ENCODE measurements at regions not wholly inside any gene's neighbourhood (a gene's known extent, or its start where the extent isn't known, plus 50 kb on each side); places are given as distances from the start of the nearest gene placed in this dataset.

DNA sequence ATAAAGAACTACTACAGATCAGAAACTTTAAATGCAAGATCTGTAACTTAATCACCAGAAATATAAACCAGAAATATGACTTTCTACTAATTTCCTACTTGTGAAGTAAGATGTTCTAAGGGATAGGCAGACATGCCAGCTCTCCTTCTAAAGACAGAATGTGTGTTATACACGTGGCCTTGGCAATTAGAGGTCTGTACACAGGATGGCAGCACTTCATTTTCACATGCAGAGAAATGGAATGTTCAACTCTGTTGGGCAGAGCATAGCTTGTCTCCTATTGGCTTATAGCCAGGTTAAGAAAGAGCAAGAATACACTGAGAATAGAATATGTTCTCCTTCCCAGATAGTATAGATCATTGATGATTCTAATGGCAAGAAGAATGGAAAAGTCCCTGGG is 403.8 kb downstream of the DAD1 start:
- FAIRE-seq (no peak), DNase-seq (ENCODE audit: low read depth in 1 of 2, low spot score in 1 of 2) (no peak), ATAC-seq (no peak)
- H3K4me2 ChIP-seq = no peak overlapping the region
- ChIA-PET CTCF (no interaction called here), POLR2A (no interaction called here)
- H3K4me3 ChIP-seq = no peak overlapping the region
- TF ChIP-seq, protein P1, sequence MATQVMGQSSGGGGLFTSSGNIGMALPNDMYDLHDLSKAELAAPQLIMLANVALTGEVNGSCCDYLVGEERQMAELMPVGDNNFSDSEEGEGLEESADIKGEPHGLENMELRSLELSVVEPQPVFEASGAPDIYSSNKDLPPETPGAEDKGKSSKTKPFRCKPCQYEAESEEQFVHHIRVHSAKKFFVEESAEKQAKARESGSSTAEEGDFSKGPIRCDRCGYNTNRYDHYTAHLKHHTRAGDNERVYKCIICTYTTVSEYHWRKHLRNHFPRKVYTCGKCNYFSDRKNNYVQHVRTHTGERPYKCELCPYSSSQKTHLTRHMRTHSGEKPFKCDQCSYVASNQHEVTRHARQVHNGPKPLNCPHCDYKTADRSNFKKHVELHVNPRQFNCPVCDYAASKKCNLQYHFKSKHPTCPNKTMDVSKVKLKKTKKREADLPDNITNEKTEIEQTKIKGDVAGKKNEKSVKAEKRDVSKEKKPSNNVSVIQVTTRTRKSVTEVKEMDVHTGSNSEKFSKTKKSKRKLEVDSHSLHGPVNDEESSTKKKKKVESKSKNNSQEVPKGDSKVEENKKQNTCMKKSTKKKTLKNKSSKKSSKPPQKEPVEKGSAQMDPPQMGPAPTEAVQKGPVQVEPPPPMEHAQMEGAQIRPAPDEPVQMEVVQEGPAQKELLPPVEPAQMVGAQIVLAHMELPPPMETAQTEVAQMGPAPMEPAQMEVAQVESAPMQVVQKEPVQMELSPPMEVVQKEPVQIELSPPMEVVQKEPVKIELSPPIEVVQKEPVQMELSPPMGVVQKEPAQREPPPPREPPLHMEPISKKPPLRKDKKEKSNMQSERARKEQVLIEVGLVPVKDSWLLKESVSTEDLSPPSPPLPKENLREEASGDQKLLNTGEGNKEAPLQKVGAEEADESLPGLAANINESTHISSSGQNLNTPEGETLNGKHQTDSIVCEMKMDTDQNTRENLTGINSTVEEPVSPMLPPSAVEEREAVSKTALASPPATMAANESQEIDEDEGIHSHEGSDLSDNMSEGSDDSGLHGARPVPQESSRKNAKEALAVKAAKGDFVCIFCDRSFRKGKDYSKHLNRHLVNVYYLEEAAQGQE (IDR thresholded peaks at IDR 0.05) = no peak
- TF ChIP-seq ZSCAN20 (CRISPR knock-in tag; IDR thresholded peaks at IDR 0.05) = no peak
- no peak for TF ChIP-seq HOXA7 (CRISPR knock-in tag; IDR thresholded peaks at IDR 0.05)
- no peak for TF ChIP-seq EP300 (IDR thresholded peaks at IDR 0.05)
- TF ChIP-seq, protein P2, sequence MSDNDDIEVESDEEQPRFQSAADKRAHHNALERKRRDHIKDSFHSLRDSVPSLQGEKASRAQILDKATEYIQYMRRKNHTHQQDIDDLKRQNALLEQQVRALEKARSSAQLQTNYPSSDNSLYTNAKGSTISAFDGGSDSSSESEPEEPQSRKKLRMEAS (IDR thresholded peaks at IDR 0.05) = no peak
- no peak for TF ChIP-seq CEBPB (IDR thresholded peaks at IDR 0.05)
- no peak for TF ChIP-seq BHLHE40 (IDR thresholded peaks at IDR 0.05; ENCODE audit: low read depth, low read length)
- no peak for TF ChIP-seq KDM1A (IDR thresholded peaks at IDR 0.05; ENCODE audit: low read depth)
- TF ChIP-seq CBX8 (IDR thresholded peaks at IDR 0.05) = no peak
- TF ChIP-seq, protein P3, sequence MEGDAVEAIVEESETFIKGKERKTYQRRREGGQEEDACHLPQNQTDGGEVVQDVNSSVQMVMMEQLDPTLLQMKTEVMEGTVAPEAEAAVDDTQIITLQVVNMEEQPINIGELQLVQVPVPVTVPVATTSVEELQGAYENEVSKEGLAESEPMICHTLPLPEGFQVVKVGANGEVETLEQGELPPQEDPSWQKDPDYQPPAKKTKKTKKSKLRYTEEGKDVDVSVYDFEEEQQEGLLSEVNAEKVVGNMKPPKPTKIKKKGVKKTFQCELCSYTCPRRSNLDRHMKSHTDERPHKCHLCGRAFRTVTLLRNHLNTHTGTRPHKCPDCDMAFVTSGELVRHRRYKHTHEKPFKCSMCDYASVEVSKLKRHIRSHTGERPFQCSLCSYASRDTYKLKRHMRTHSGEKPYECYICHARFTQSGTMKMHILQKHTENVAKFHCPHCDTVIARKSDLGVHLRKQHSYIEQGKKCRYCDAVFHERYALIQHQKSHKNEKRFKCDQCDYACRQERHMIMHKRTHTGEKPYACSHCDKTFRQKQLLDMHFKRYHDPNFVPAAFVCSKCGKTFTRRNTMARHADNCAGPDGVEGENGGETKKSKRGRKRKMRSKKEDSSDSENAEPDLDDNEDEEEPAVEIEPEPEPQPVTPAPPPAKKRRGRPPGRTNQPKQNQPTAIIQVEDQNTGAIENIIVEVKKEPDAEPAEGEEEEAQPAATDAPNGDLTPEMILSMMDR (IDR thresholded peaks at IDR 0.05) = no peak
- TF ChIP-seq FOXS1 (CRISPR knock-in tag; IDR thresholded peaks at IDR 0.05) = no peak
- TF ChIP-seq TFCP2L1 (CRISPR knock-in tag; IDR thresholded peaks at IDR 0.05) = no peak
- no peak for TF ChIP-seq EHMT2 (IDR thresholded peaks at IDR 0.05; ENCODE audit: low read depth)
- TF ChIP-seq NR3C1 (IDR thresholded peaks at IDR 0.05) = no peak
- H3K9me3 ChIP-seq = no peaks in the 10 kb centered on the region
- H3K27ac ChIP-seq = no peak overlapping the region
- no peaks in the 10 kb centered on the region for H3K4me1 ChIP-seq
- WGBS (ENCODE audit: missing lambda C conversion rate) = 0% methylated on average over 1 of the region's 1 CpG

DNA sequence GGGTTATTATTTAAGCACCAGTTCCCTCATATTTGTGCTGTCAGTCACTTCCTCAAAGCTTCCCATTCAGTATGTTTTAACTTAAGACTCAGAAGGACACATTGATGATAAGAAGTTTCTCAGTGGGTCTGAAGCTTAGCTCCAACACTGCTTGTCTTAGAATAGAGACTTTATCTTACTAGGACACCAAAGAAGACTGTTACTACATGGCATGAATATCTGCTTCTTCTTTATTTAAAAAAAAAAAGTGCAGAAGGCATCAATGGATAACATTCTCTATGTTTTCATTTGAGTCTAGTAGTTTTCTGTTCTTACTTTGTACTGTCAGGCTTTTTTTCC is 404.2 kb downstream of the DAD1 start:
- POLR2A ChIA-PET = no interaction called here
- FAIRE-seq (no peak), ATAC-seq (no peak)

DNA sequence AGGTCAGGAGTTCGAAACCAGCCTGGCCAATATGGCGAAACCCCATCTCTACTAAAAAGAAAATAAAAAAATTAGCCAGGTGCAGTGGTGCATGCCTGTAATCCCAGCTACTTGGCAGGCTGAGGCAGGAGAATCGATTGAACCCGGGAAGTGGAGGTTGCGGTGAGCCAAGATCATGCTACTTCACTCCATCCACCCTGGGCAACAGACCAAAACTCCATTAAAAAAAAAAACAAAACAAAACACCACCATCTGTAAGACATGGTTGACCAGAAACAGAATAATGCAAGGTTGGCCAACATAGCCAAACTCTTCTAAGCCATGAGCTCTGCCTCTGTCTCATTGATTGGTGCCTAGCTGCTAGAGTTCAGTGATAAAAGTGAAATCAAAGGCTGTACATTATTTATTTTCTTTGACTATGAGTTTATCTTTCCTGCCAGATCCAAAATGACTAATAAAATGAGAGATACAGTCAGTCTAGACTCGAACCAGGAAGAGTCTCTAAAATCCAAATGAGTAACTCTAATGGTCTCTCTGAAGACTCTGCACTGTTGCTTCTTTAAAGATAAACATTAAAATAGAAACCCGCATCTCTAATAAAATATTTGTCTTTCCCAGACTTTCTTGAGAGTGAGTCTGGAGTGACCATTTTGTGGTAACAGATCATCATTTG is 404.7 kb downstream of the DAD1 start:
- Histone ChIP-seq H3K27ac (no peak overlapping the region), H3K4me1 (no peaks in the 10 kb centered on the region), H3K4me2 (no peak overlapping the region), H3K9me3 (no peaks in the 10 kb centered on the region), H3K4me3 (no peak overlapping the region)
- ATAC-seq (no peak), FAIRE-seq (no peak), DNase-seq (ENCODE audit: low read depth in 1 of 2, low spot score in 1 of 2) (no peak)
- WGBS (ENCODE audit: missing lambda C conversion rate) = 25% methylated on average over 7 of the region's 7 CpGs
- ChIA-PET CTCF (no interaction called here), POLR2A (no interaction called here)
- TF ChIP-seq POLR2AphosphoS2 (conservative IDR thresholded peaks at IDR 0.05; ENCODE audit: low read length) (no peak), RNF2 (IDR thresholded peaks at IDR 0.05; ENCODE audit: borderline replicate concordance, low read depth) (no peak), ZC3H11A (IDR thresholded peaks at IDR 0.05) (no peak), HOXB13 (CRISPR knock-in tag; IDR thresholded peaks at IDR 0.05; ENCODE audit: low read depth) (no peak), JUNB (IDR thresholded peaks at IDR 0.05) (no peak), FOSL2 (IDR thresholded peaks at IDR 0.05) (no peak), FOSL2 (CRISPR knock-in tag; IDR thresholded peaks at IDR 0.05) (no peak)
- TF ChIP-seq, protein P4, sequence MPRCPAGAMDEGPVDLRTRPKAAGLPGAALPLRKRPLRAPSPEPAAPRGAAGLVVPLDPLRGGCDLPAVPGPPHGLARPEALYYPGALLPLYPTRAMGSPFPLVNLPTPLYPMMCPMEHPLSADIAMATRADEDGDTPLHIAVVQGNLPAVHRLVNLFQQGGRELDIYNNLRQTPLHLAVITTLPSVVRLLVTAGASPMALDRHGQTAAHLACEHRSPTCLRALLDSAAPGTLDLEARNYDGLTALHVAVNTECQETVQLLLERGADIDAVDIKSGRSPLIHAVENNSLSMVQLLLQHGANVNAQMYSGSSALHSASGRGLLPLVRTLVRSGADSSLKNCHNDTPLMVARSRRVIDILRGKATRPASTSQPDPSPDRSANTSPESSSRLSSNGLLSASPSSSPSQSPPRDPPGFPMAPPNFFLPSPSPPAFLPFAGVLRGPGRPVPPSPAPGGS (IDR thresholded peaks at IDR 0.05) = no peak
- TF ChIP-seq, protein P1 (IDR thresholded peaks at IDR 0.05) = no peak

More for the DNA sequence above, 404.2 kb downstream of the DAD1 start:
- TF ChIP-seq EHMT2 (IDR thresholded peaks at IDR 0.05; ENCODE audit: low read depth) = no peak
- TF ChIP-seq HEYL (CRISPR knock-in tag; IDR thresholded peaks at IDR 0.05) = no peak
- TF ChIP-seq FOSB (CRISPR knock-in tag; IDR thresholded peaks at IDR 0.05) = no peak
- no peak for TF ChIP-seq TFCP2L1 (CRISPR knock-in tag; IDR thresholded peaks at IDR 0.05)
- no peak for TF ChIP-seq ZNF302 (CRISPR knock-in tag; IDR thresholded peaks at IDR 0.05)
- no peak for TF ChIP-seq EHF (CRISPR knock-in tag; IDR thresholded peaks at IDR 0.05)
- Histone ChIP-seq H3K27ac (no peak overlapping the region), H3K9me3 (no peaks in the 10 kb centered on the region), H3K4me3 (no peak overlapping the region), H3K4me1 (no peaks in the 10 kb centered on the region), H3K4me2 (no peak overlapping the region)
- no peak for DNase-seq (ENCODE audit: low read depth in 1 of 2, low spot score in 1 of 2)
- CTCF ChIA-PET = no interaction called here
